RWPE1 (cell line): ENCODE measurements at regions not wholly inside any gene's neighbourhood (a gene's known extent, or its start where the extent isn't known, plus 50 kb on each side); places are given as distances from the start of the nearest gene placed in this dataset.

Source experiments
- CTCF ChIA-PET: fragments of 350-600 bp; sonication (Branson Sonifier 250); formaldehyde crosslinking; extraction: SDS; loops from one replicate; lab custom pipeline; 2021; lab: Yijun Ruan, JAX
- POLR2A ChIA-PET: fragments of 400-600 bp; formaldehyde crosslinking; extraction: SDS; loops from one replicate; lab custom pipeline; 2020; ENCODE audit warnings: antibody characterized with exemption; ENCODE audit not compliant: low non-redundant PET; lab: Yijun Ruan, JAX
- DNase-seq: peaks from one replicate; pipeline ENCODE4 v3.0.0; 2012; ENCODE audit warnings: low spot score
- H3K27ac ChIP-seq: fragments of 450-650 bp; 2 replicates; pipeline ENCODE4 v1.5.1; 2017
- TF ChIP-seq, protein P1 (sequence below): fragments of 450-650 bp; conservative IDR thresholded peaks from 2 replicates; pipeline ENCODE4 v1.5.1; 2017; ENCODE audit warnings: low read depth, mild to moderate bottlenecking

DNA sequence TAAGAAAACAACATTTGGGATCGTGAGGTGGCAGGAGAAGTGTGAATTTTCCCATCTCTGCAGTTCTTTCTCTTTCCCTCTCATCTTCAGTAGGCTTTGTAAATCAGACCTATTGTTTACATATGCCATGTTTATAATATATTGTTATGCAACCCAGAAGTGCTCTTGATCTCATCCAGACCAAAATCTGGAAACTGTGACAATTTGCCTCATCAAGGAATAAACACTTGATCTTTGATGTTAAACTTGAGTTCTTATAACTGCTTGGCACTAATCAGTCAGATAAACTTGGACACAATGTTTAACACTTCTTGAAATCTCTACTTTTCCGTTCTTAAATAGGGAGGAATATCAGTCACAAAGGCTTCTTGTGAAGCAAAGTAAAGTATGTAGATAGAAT, 384.7 kb downstream of the DMRT2 start:
- DNase-seq: no peak
- H3K27ac ChIP-seq: no peak overlapping the region
- POLR2A ChIA-PET: no interaction called here
- TF ChIP-seq, protein P1, sequence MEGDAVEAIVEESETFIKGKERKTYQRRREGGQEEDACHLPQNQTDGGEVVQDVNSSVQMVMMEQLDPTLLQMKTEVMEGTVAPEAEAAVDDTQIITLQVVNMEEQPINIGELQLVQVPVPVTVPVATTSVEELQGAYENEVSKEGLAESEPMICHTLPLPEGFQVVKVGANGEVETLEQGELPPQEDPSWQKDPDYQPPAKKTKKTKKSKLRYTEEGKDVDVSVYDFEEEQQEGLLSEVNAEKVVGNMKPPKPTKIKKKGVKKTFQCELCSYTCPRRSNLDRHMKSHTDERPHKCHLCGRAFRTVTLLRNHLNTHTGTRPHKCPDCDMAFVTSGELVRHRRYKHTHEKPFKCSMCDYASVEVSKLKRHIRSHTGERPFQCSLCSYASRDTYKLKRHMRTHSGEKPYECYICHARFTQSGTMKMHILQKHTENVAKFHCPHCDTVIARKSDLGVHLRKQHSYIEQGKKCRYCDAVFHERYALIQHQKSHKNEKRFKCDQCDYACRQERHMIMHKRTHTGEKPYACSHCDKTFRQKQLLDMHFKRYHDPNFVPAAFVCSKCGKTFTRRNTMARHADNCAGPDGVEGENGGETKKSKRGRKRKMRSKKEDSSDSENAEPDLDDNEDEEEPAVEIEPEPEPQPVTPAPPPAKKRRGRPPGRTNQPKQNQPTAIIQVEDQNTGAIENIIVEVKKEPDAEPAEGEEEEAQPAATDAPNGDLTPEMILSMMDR: no peak
- CTCF ChIA-PET: no interaction called here

DNA sequence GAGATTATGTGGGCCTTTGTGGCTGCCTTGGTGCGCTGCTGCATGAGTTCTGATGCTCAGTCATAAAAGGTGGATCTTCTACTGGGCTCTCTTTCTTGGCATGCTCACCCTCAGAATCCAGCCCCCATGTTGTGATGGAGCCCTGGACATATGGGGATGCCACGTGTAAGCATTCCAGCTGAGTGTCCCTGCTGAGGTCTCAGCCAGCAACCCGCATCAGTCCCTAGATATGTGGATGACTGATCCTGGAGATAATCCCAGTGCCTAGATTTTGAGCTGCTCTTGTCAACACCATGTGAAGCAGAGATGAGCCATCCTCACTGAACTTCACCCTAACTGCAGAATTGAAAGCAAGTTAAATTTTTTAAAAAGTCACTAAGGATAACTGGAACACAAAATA, 390.1 kb downstream of the DMRT2 start:
- no peak overlapping the region for H3K27ac ChIP-seq
- CTCF ChIA-PET: no interaction called here
- TF ChIP-seq, protein P1: no peak
- POLR2A ChIA-PET: no interaction called here
- no peak for DNase-seq

DNA sequence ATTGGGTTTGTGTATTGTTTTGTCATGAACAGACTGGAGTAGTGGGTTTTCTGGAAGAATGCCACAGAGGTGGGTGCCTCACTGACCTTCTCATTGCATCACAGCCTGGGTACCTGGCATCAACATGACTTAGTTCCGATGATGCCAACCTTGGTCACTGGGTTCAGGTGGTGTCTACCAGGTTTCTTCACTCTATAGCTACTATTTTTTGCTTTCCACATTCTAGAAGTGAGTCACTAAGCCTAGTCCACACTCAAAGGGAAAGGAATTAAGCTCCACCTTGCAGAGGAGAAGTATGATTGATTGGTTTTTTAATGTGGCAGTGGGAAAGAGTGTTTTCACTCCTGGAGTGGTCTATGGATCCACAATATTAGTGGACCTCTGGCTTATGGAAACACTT, 391.9 kb downstream of the DMRT2 start:
- no peak for DNase-seq
- POLR2A ChIA-PET: no interaction called here
- CTCF ChIA-PET: no interaction called here
- TF ChIP-seq, protein P1: no peak
- no peak overlapping the region for H3K27ac ChIP-seq

DNA sequence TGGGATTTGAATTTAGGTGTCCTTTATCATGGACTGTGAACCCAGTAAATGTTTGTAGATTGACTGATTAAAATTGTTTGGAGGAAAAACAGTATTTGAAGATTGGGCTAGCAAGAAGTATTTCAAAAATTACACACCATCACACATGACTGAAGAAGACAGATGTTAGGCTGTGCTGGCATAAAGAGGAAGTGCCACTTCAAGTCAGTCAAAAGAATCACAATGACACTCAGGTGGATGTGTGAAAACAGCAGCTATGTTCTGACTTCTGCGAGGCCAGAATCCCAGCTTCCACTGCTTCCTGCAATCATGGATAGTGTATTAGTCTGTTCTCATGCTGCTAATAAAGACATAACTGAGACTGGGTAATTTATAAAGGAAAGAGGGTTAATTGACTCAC, 393.3 kb downstream of the DMRT2 start:
- ChIA-PET POLR2A (no interaction called here), CTCF (no interaction called here)
- no peak for DNase-seq
- TF ChIP-seq, protein P1: no peak
- H3K27ac ChIP-seq: no peak overlapping the region

DNA sequence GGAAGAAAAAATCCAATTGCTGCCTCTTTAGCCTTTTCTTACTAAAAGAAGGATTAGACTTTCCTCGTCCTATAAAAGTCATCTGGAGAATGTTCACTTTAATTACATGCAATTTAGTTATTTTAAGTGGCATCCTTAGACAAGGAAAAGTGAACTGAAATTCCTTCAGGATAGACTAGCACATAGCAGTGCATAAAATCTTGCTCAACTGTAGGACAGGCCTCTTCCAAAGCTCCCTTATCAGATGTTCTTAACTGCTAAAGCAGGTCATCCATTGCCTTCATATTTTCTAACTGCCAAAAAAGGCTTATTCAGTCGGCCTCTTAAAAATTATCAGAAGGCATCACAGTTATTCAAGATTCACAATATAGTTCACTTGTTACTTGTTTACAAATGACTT, 396.5 kb downstream of the DMRT2 start:
- ChIA-PET POLR2A (no interaction called here), CTCF (no interaction called here)
- DNase-seq: no peak
- TF ChIP-seq, protein P1: no peak
- no peak overlapping the region for H3K27ac ChIP-seq

DNA sequence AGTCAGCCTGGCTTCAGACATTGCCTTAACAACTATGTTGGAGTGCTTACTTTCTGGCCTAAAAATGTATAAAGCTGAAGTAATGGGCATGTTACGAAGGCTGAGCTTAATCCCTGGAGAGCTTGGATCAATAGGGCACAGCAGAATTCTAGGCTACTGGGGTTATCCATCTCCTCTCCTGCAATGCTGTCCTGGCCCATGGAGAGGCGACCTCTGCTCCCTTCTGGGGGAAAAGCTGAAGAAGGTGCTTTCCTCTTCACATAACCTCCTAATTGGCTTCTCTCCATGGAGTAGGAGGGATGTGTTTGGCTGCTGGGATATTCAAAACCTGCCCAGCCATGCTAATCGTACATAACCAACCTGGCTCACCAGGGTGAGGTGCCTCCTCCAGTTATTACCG, 403.5 kb downstream of the DMRT2 start:
- ChIA-PET POLR2A (no interaction called here), CTCF (no interaction called here)
- DNase-seq: no peak
- TF ChIP-seq, protein P1: no peak
- no peak overlapping the region for H3K27ac ChIP-seq

DNA sequence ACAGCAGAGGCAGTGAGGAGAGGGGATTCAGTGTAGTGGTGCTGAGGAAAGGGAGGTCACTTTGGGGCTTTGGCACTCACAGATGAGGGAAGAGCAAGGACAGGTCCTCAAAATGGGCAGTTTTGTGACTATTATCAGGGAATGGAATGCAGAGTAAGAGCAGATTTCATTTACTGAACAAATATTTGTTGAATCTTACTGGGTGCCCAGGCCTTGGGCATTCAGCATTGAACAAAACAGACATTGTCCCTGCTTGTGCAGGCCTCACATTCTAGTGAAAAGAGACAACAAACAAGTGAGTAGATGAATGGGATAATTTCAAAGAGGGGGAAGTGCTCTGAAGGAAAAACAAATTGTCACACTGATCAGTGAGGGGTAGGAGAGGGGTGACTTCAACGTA, 404.1 kb downstream of the DMRT2 start:
- CTCF ChIA-PET: no interaction called here

More for the DNA sequence above, 404.1 kb downstream of the DMRT2 start:
- no peak overlapping the region for H3K27ac ChIP-seq
- no peak for DNase-seq
- TF ChIP-seq, protein P1: no peak
- POLR2A ChIA-PET: no interaction called here
